ENCODE measurements at regions not wholly inside any gene's neighbourhood (a gene's known extent, or its start where the extent isn't known, plus 50 kb on each side); places are given as distances from the start of the nearest gene placed in this dataset.
"Not testable (repeated sequence)": the region's sequence is repeated elsewhere in the genome, so short reads cannot be mapped to it uniquely, and the experiment has no call there.

GRCh38 chr1:30460661-30461060 is 262.7 kb downstream of the MATN1 start:
- no peaks in the 10 kb centered on the region for H3K36me3 ChIP-seq (ENCODE audit: control insufficient read depth in 2 of 2, insufficient read depth in 2 of 2, low read length in 1 of 2)
- SMC1A ChIA-PET (ENCODE audit: uncharacterized antibody, unreplicated experiment): no interaction called here
- no peak for ATAC-seq
- FAIRE-seq: no peak
- H3K4me2 ChIP-seq (ENCODE audit: control insufficient read depth, insufficient read depth): no peak overlapping the region
- WGBS (ENCODE audit: insufficient coverage, insufficient replicate concordance, low lambda C conversion rate, missing lambda C conversion rate): 0% methylated on average over 1 of the region's 1 CpG
- in situ Hi-C loops (cut with MboI) (no loop called here), intact Hi-C loops (cut with micrococcal nuclease; ENCODE audit: unreplicated experiment) (no loop called here)
- no peaks in the 10 kb centered on the region; a peak in 1 of 4 replicates for H3K27me3 ChIP-seq (replicated peaks in 1 of 2; ENCODE audit: control insufficient read depth in 2 of 2, insufficient read depth in 2 of 2, low read length in 1 of 2)
- no peak for TF ChIP-seq FOS (IDR thresholded peaks at IDR 0.05; ENCODE audit: borderline replicate concordance, extremely low read depth, insufficient read length)
- no peaks in the 10 kb centered on the region for H3K4me1 ChIP-seq (ENCODE audit: control insufficient read depth, insufficient read depth, low read length)
- no peaks in the 10 kb centered on the region for H3K9me3 ChIP-seq (replicated peaks; ENCODE audit: control insufficient read depth, insufficient read depth, low read length)
- RAD21 ChIA-PET (ENCODE audit: unreplicated experiment): no interaction called here
- no peaks in the 10 kb centered on the region for H3K79me2 ChIP-seq (ENCODE audit: control insufficient read depth, insufficient read depth, low read length)
- H3K4me3 ChIP-seq: no peak overlapping the region
- H3K9ac ChIP-seq (ENCODE audit: control insufficient read depth, insufficient read depth, low read length): no peak overlapping the region
- POLR2A ChIA-PET: no interaction called here
- CTCF ChIA-PET: no interaction called here
- H4K20me1 ChIP-seq (ENCODE audit: control insufficient read depth, insufficient read depth): no peaks in the 10 kb centered on the region
- no peak for DNase-seq (ENCODE audit: low read depth, low spot score)
- no TSS peak for BruUV-seq (replicated peaks)
- H3K27ac ChIP-seq (ENCODE audit: control insufficient read depth, insufficient read depth): no peak overlapping the region
- H2AFZ ChIP-seq (ENCODE audit: control insufficient read depth, low read depth, low read length): no peak overlapping the region

GRCh38 chr1:30458730-30459485 is 264.5 kb downstream of the MATN1 start:
- H3K27me3 ChIP-seq (replicated peaks in 1 of 2; ENCODE audit: control insufficient read depth in 2 of 2, insufficient read depth in 2 of 2, low read length in 1 of 2); H3K9ac ChIP-seq (ENCODE audit: control insufficient read depth, insufficient read depth, low read length); H2AFZ ChIP-seq (ENCODE audit: control insufficient read depth, low read depth, low read length); H3K9me3 ChIP-seq (replicated peaks; ENCODE audit: control insufficient read depth, insufficient read depth, low read length); POLR2A ChIA-PET; H3K4me2 ChIP-seq (ENCODE audit: control insufficient read depth, insufficient read depth); in situ Hi-C loops (cut with MboI); FAIRE-seq; H3K79me2 ChIP-seq (ENCODE audit: control insufficient read depth, insufficient read depth, low read length); RAD21 ChIA-PET (ENCODE audit: unreplicated experiment); SMC1A ChIA-PET (ENCODE audit: uncharacterized antibody, unreplicated experiment); H3K4me3 ChIP-seq; H3K36me3 ChIP-seq (ENCODE audit: control insufficient read depth in 2 of 2, insufficient read depth in 2 of 2, low read length in 1 of 2); DNase-seq (ENCODE audit: low read depth, low spot score); H3K27ac ChIP-seq (ENCODE audit: control insufficient read depth, insufficient read depth); intact Hi-C loops (cut with micrococcal nuclease; ENCODE audit: unreplicated experiment); BruUV-seq (replicated peaks); H3K4me1 ChIP-seq (ENCODE audit: control insufficient read depth, insufficient read depth, low read length); ATAC-seq; H4K20me1 ChIP-seq (ENCODE audit: control insufficient read depth, insufficient read depth): not testable (repeated sequence)
- 31% methylated on average over 13 of the region's 13 CpGs for WGBS (ENCODE audit: insufficient coverage, insufficient replicate concordance, low lambda C conversion rate, missing lambda C conversion rate)
- CTCF ChIA-PET: interaction anchor here (0.6 kb wide), 1 partner anchor 43 kb away, joined by 3 read pairs; no protein-coding TSS in a partner anchor
